HEK293T (cell line): ENCODE measurements at regions not wholly inside any gene's neighbourhood (a gene's known extent, or its start where the extent isn't known, plus 50 kb on each side); places are given as distances from the start of the nearest gene placed in this dataset.
"Not testable (repeated sequence)": the region's sequence is repeated elsewhere in the genome, so short reads cannot be mapped to it uniquely, and the experiment has no call there.

Experiments
- CTCF ChIA-PET: fragments of 350-600 bp; formaldehyde crosslinking; extraction: SDS; loops from one replicate; lab custom pipeline; 2021; ENCODE audit warnings: antibody characterized with exemption, inconsistent platforms; lab: Yijun Ruan, JAX
- POLR2A ChIA-PET: fragments of 350-600 bp; formaldehyde crosslinking; extraction: SDS; loops from one replicate; lab custom pipeline; 2020; ENCODE audit warnings: antibody characterized with exemption, inconsistent platforms; lab: Yijun Ruan, JAX
- DNase-seq: peaks from one replicate; pipeline ENCODE4 v3.0.0; 2012; ENCODE audit warnings: mixed read lengths; ENCODE audit errors: extremely low spot score
- ARNT ChIP-seq: fragments of 450-650 bp; IDR thresholded peaks from 2 replicates; pipeline ENCODE4 v1.6.1; 2017; ENCODE audit warnings: mild to moderate bottlenecking
- BHLHE40 ChIP-seq: fragments of 450-650 bp; IDR thresholded peaks from 2 replicates; pipeline ENCODE4 v1.6.1; 2016; ENCODE audit warnings: mild to moderate bottlenecking, moderate library complexity, borderline replicate concordance
- CTBP1 ChIP-seq: fragments of 450-650 bp; IDR thresholded peaks from 2 replicates; pipeline ENCODE4 v1.6.1; 2016; ENCODE audit warnings: borderline replicate concordance
- ELF4 ChIP-seq: fragments of 450-650 bp; IDR thresholded peaks from 2 replicates; pipeline ENCODE4 v1.6.1; 2017; ENCODE audit warnings: antibody characterized with exemption
- FOXA1 ChIP-seq: fragments of 450-650 bp; IDR thresholded peaks from 2 replicates; pipeline ENCODE4 v1.6.1; 2016; ENCODE audit warnings: mild to moderate bottlenecking
- FOXK2 ChIP-seq: fragments of 450-650 bp; IDR thresholded peaks from 2 replicates; pipeline ENCODE4 v1.6.1; 2016; ENCODE audit warnings: mild to moderate bottlenecking
- FOXM1 ChIP-seq: fragments of 450-650 bp; IDR thresholded peaks from 2 replicates; pipeline ENCODE4 v1.6.1; 2017; ENCODE audit warnings: mild to moderate bottlenecking, borderline replicate concordance
- HDGF ChIP-seq: fragments of 450-650 bp; IDR thresholded peaks from 2 replicates; pipeline ENCODE4 v1.6.1; 2017; ENCODE audit warnings: antibody characterized with exemption, borderline replicate concordance
- L3MBTL2 ChIP-seq: fragments of 450-650 bp; conservative IDR thresholded peaks from 2 replicates; pipeline ENCODE4 v1.6.1; 2016; ENCODE audit warnings: mild to moderate bottlenecking
- LEF1 ChIP-seq: fragments of 450-650 bp; IDR thresholded peaks from 2 replicates; pipeline ENCODE4 v1.6.1; 2017; ENCODE audit warnings: mild to moderate bottlenecking, borderline replicate concordance
- NFRKB ChIP-seq: fragments of 450-650 bp; IDR thresholded peaks from 2 replicates; pipeline ENCODE4 v1.6.1; 2016; ENCODE audit warnings: mild to moderate bottlenecking, moderate library complexity
- PKNOX1 ChIP-seq: fragments of 450-650 bp; IDR thresholded peaks from 2 replicates; pipeline ENCODE4 v1.6.1; 2016
- SP1 ChIP-seq: fragments of 450-650 bp; IDR thresholded peaks from 2 replicates; pipeline ENCODE4 v1.6.1; 2017
- SUZ12 ChIP-seq: fragments of 450-650 bp; IDR thresholded peaks from 2 replicates; pipeline ENCODE4 v1.6.1; 2016; ENCODE audit warnings: mild to moderate bottlenecking
- TARDBP ChIP-seq: fragments of 450-650 bp; IDR thresholded peaks from 2 replicates; pipeline ENCODE4 v1.6.1; 2016
- ZNF384 ChIP-seq: fragments of 450-650 bp; IDR thresholded peaks from 2 replicates; pipeline ENCODE4 v1.6.1; 2016

GRCh38 chr6:37078814-37079213 lies 73.4 kb downstream of the FGD2 start:
- ChIA-PET POLR2A (no interaction called here), CTCF (no interaction called here)
- TF ChIP-seq TARDBP (no peak), LEF1 (no peak), L3MBTL2 (no peak), NFRKB (no peak), BHLHE40 (no peak), ARNT (no peak), ELF4 (no peak), FOXM1 (no peak), SUZ12 (no peak), ZNF384 (no peak), FOXA1 (no peak), HDGF (no peak), SP1 (no peak), FOXK2 (no peak), PKNOX1 (no peak), CTBP1 (no peak)
- no peak for DNase-seq

GRCh38 chr6:37081042-37081607 lies 75.7 kb downstream of the FGD2 start:
- TF ChIP-seq FOXM1 (no peak), ZNF384 (no peak), FOXA1 (no peak), ELF4 (no peak), SP1 (no peak), TARDBP (no peak)
- ChIA-PET CTCF (no interaction called here), POLR2A (no interaction called here)
- DNase-seq, result no peak

- ChIA-PET CTCF (interaction anchor here (0.7 kb wide), 1 partner anchor 33 kb away, joined by 3 read pairs; no protein-coding TSS in a partner anchor), POLR2A (no interaction called here)
- TF ChIP-seq ZNF384 (no peak), FOXM1 (no peak), L3MBTL2 (no peak), PKNOX1 (no peak), FOXA1 (no peak), ARNT (no peak), BHLHE40 (no peak), HDGF (no peak), LEF1 (no peak), ELF4 (no peak)
- no peak for DNase-seq
These were observed 77.1 kb downstream of the FGD2 start for GRCh38 chr6:37082390-37083130.

- CTCF ChIA-PET, result no interaction called here
- POLR2A ChIA-PET, result interaction anchor here (0.9 to 1.4 kb wide), 2 partner anchors 12 to 19 kb away, joined by 4 to 5 read pairs; no protein-coding TSS in a partner anchor
- DNase-seq, result no peak
- TF ChIP-seq SP1 (no peak), ZNF384 (no peak), L3MBTL2 (no peak), ELF4 (no peak), SUZ12 (no peak), LEF1 (no peak), FOXA1 (no peak), FOXM1 (no peak), HDGF (no peak), FOXK2 (no peak), ARNT (no peak), PKNOX1 (no peak), NFRKB (no peak), CTBP1 (no peak), BHLHE40 (no peak)
These were observed 78.0 kb downstream of the FGD2 start for GRCh38 chr6:37083243-37084138.

- POLR2A ChIA-PET, result interaction anchor here (0.9 to 1.4 kb wide), 2 partner anchors 13 to 18 kb away, joined by 4 to 5 read pairs; no protein-coding TSS in a partner anchor
- CTCF ChIA-PET, DNase-seq: not testable (repeated sequence)
These were observed 79.2 kb downstream of the FGD2 start for GRCh38 chr6:37084665-37085064.

GRCh38 chr6:37085198-37085597 lies 79.7 kb downstream of the FGD2 start:
- POLR2A ChIA-PET, result no interaction called here
- CTCF ChIA-PET, result no interaction called here
- TF ChIP-seq ELF4 (no peak), ARNT (no peak), TARDBP (no peak), NFRKB (no peak), CTBP1 (no peak), FOXM1 (no peak), ZNF384 (no peak), LEF1 (no peak), HDGF (no peak), L3MBTL2 (no peak), SP1 (no peak), FOXK2 (no peak), BHLHE40 (no peak), PKNOX1 (no peak), SUZ12 (no peak), FOXA1 (no peak)
- no peak for DNase-seq
